ENCODE measurements at regions not wholly inside any gene's neighbourhood (a gene's known extent, or its start where the extent isn't known, plus 50 kb on each side); places are given as distances from the start of the nearest gene placed in this dataset.

GRCh38 chr17:71969500-71969899 lies 151.3 kb upstream of the SOX9 start:
- TF ChIP-seq CTCF (optimal IDR thresholded peaks at IDR 0.05 in 1 of 3, IDR thresholded peaks at IDR 0.05 in 1 of 3, conservative IDR thresholded peaks at IDR 0.05 in 1 of 3; ENCODE audit: extremely low read depth in 1 of 3, insufficient read depth in 2 of 3, low read length in 3 of 3) (no peak), EZH2 (IDR thresholded peaks at IDR 0.05; ENCODE audit: low read length) (no peak)

Data from keratinocyte (primary cell).